ENCODE measurements at regions not wholly inside any gene's neighbourhood (a gene's known extent, or its start where the extent isn't known, plus 50 kb on each side); places are given as distances from the start of the nearest gene placed in this dataset.

DNA sequence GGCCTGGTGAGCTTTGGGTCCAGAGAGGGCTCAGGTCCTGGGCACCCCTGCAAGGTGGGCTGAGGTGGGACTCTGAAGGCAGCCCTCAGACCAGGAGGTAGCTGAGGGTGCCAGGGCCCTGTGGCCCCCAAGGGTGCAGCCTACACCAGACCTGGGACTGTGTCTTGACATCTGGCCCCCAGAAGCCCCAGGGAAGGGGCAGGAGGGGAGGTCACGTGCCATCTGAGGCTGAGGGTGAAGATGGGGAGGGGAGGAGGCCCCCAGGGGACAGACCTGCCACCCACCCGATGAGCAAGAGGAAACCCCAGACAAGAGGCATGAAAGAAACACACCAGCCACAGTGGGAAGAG lies 520.2 kb downstream of the BRD1 start:
- CTCF ChIA-PET, result no interaction called here
- no peak overlapping the region for H3K4me2 ChIP-seq (ENCODE audit: low read depth, low read length)
- H3K56ac ChIP-seq (ENCODE audit: extremely low read depth, insufficient read depth, low read length), result no peak overlapping the region
- H3K18ac ChIP-seq (ENCODE audit: low read depth, low read length), result no peak overlapping the region
- no CpG with 5 or more reads among the region's 2 CpGs for WGBS, 2 experiments (ENCODE audit: extremely low coverage in 2 of 2, insufficient read length in 1 of 2)
- H3K4ac ChIP-seq (ENCODE audit: low read depth, low read length), result no peak overlapping the region
- H3K4me1 ChIP-seq (ENCODE audit: control insufficient read depth, insufficient read depth, low read length), result no peaks in the 10 kb centered on the region
- H3K4me3 ChIP-seq (ENCODE audit: insufficient read depth, low read depth, low read length), result no peak overlapping the region
- H2AFZ ChIP-seq (replicated peaks; ENCODE audit: low read length, poor library complexity), result no peak overlapping the region
- H4K5ac ChIP-seq (ENCODE audit: low read depth, low read length), result no peak overlapping the region
- DNase-seq, result no peak
- H3K23ac ChIP-seq (ENCODE audit: low read depth, low read length), result no peak overlapping the region
- no peak overlapping the region for H3K14ac ChIP-seq (replicated peaks; ENCODE audit: low read depth, low read length)
- no peak overlapping the region for H4K8ac ChIP-seq (ENCODE audit: low read depth in 2 of 2, low read length in 2 of 2)
- no peak overlapping the region for H2BK120ac ChIP-seq (ENCODE audit: low read depth, low read length)
- H3K36me3 ChIP-seq (ENCODE audit: control insufficient read depth, insufficient read depth, low read length), result no peaks in the 10 kb centered on the region
- H3K27ac ChIP-seq (ENCODE audit: insufficient read depth, low read length), result no peak overlapping the region
- H4K20me1 ChIP-seq (ENCODE audit: insufficient read depth, low read length), result no peaks in the 10 kb centered on the region
- POLR2A ChIA-PET (ENCODE audit: unreplicated experiment), result no interaction called here
- no peak overlapping the region for H4K91ac ChIP-seq (ENCODE audit: insufficient read depth, low read depth, low read length)
- no peak overlapping the region for H2BK5ac ChIP-seq (ENCODE audit: low read depth, low read length, poor library complexity, severe bottlenecking)
- H2AK9ac ChIP-seq (replicated peaks; ENCODE audit: low read depth, low read length, poor library complexity), result no peak overlapping the region
- dilution Hi-C loops (cut with HindIII; ENCODE audit: low sequenced_read_pairs, unreplicated experiment) (no loop called here), in situ Hi-C loops (cut with MboI; ENCODE audit: low sequenced_read_pairs) (no loop called here), intact Hi-C loops (cut with micrococcal nuclease) (no loop called here)
- H3K9me1 ChIP-seq (ENCODE audit: insufficient read depth, low read length), result no peaks in the 10 kb centered on the region
- no peaks in the 10 kb centered on the region for H3K79me1 ChIP-seq (ENCODE audit: low read depth in 1 of 2, low read length in 2 of 2)
- BruUV-seq (replicated peaks), result no TSS peak
- peaks cover 48% of the 10 kb centered on the region for H3K9me3 ChIP-seq (ENCODE audit: control insufficient read depth, insufficient read depth, low read length)
- TF ChIP-seq MAFK (IDR thresholded peaks at IDR 0.05; ENCODE audit: low read depth, low read length), result no peak
- TF ChIP-seq CEBPB (IDR thresholded peaks at IDR 0.05; ENCODE audit: low read depth, low read length), result no peak
- TF ChIP-seq SMC3 (IDR thresholded peaks at IDR 0.05; ENCODE audit: low read depth, low read length), result no peak
- no peak for TF ChIP-seq CHD1 (IDR thresholded peaks at IDR 0.05; ENCODE audit: low read depth, low read length)
- no peak for TF ChIP-seq MXI1 (IDR thresholded peaks at IDR 0.05; ENCODE audit: borderline replicate concordance, low read depth, low read length)
- no peak for TF ChIP-seq BHLHE40 (IDR thresholded peaks at IDR 0.05; ENCODE audit: low read depth, low read length)
- TF ChIP-seq, protein P1, sequence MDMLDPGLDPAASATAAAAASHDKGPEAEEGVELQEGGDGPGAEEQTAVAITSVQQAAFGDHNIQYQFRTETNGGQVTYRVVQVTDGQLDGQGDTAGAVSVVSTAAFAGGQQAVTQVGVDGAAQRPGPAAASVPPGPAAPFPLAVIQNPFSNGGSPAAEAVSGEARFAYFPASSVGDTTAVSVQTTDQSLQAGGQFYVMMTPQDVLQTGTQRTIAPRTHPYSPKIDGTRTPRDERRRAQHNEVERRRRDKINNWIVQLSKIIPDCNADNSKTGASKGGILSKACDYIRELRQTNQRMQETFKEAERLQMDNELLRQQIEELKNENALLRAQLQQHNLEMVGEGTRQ (IDR thresholded peaks at IDR 0.05; ENCODE audit: low read depth, low read length), result no peak
- no peak for TF ChIP-seq RAD21 (IDR thresholded peaks at IDR 0.05; ENCODE audit: low read length)
- no peak for TF ChIP-seq RFX5 (IDR thresholded peaks at IDR 0.05; ENCODE audit: low read depth, low read length)
- no peak for TF ChIP-seq RCOR1 (IDR thresholded peaks at IDR 0.05; ENCODE audit: insufficient replicate concordance, low read length)
- TF ChIP-seq, protein P2, sequence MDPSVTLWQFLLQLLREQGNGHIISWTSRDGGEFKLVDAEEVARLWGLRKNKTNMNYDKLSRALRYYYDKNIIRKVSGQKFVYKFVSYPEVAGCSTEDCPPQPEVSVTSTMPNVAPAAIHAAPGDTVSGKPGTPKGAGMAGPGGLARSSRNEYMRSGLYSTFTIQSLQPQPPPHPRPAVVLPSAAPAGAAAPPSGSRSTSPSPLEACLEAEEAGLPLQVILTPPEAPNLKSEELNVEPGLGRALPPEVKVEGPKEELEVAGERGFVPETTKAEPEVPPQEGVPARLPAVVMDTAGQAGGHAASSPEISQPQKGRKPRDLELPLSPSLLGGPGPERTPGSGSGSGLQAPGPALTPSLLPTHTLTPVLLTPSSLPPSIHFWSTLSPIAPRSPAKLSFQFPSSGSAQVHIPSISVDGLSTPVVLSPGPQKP (IDR thresholded peaks at IDR 0.05; ENCODE audit: borderline replicate concordance, low read depth, low read length), result no peak
- TF ChIP-seq, protein P3, sequence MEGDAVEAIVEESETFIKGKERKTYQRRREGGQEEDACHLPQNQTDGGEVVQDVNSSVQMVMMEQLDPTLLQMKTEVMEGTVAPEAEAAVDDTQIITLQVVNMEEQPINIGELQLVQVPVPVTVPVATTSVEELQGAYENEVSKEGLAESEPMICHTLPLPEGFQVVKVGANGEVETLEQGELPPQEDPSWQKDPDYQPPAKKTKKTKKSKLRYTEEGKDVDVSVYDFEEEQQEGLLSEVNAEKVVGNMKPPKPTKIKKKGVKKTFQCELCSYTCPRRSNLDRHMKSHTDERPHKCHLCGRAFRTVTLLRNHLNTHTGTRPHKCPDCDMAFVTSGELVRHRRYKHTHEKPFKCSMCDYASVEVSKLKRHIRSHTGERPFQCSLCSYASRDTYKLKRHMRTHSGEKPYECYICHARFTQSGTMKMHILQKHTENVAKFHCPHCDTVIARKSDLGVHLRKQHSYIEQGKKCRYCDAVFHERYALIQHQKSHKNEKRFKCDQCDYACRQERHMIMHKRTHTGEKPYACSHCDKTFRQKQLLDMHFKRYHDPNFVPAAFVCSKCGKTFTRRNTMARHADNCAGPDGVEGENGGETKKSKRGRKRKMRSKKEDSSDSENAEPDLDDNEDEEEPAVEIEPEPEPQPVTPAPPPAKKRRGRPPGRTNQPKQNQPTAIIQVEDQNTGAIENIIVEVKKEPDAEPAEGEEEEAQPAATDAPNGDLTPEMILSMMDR (conservative IDR thresholded peaks at IDR 0.05; ENCODE audit: low read depth, low read length), result no peak
- no peak for TF ChIP-seq MAZ (IDR thresholded peaks at IDR 0.05; ENCODE audit: borderline replicate concordance, low read depth, low read length)
- no peak for TF ChIP-seq FOS (IDR thresholded peaks at IDR 0.05; ENCODE audit: low read depth, low read length)
- TF ChIP-seq POLR2A (IDR thresholded peaks at IDR 0.05; ENCODE audit: low read depth, low read length), result no peak
- TF ChIP-seq NFE2L2 (IDR thresholded peaks at IDR 0.05; ENCODE audit: low read depth, low read length), result no peak
- ATAC-seq (ENCODE audit: low read depth), result no peak
- H3K9ac ChIP-seq (ENCODE audit: low read depth, low read length), result no peak overlapping the region
- no peak overlapping the region for H2BK15ac ChIP-seq (ENCODE audit: low read depth, low read length)
- H3K27me3 ChIP-seq (ENCODE audit: control insufficient read depth, insufficient read depth, low read length), result no peaks in the 10 kb centered on the region
- H2BK20ac ChIP-seq (ENCODE audit: low read depth, low read length), result no peak overlapping the region
- H2AK5ac ChIP-seq (ENCODE audit: low read depth, low read length), result no peak overlapping the region

Measured in IMR-90 (cell line).